Neural progenitor cell (in vitro differentiated cells): ENCODE measurements at regions not wholly inside any gene's neighbourhood (a gene's known extent, or its start where the extent isn't known, plus 50 kb on each side); places are given as distances from the start of the nearest gene placed in this dataset.

ENCODE experiments used
- DNase-seq: peaks from one replicate; pipeline ENCODE4 v3.0.0-alpha.2; 2016; ENCODE audit warnings: low spot score
- H2AFZ ChIP-seq: fragments of 200-600 bp; sonication (generic); replicated peaks from 2 replicates; pipeline ENCODE4 v1.6.1; 2016; ENCODE audit warnings: antibody characterized with exemption
- H3F3A ChIP-seq: fragments of 200-600 bp; sonication (generic); 2 replicates; pipeline ENCODE4 v1.6.1; 2016; ENCODE audit warnings: antibody characterized with exemption, low read depth
- H3K27ac ChIP-seq: fragments of 200-600 bp; sonication (generic); 2 replicates; pipeline ENCODE4 v1.5.1; 2016; ENCODE audit warnings: mild to moderate bottlenecking
- H3K27me3 ChIP-seq: fragments of 200-600 bp; sonication (generic); 2 replicates; pipeline ENCODE4 v1.6.1; 2016; ENCODE audit warnings: mild to moderate bottlenecking, moderate library complexity
- H3K36me3 ChIP-seq: fragments of 200-600 bp; sonication (generic); 2 replicates; pipeline ENCODE4 v1.5.1; 2016
- H3K4me1 ChIP-seq: fragments of 200-600 bp; sonication (generic); 2 replicates; pipeline ENCODE4 v1.6.1; 2016; ENCODE audit warnings: mixed run types
- H3K4me2 ChIP-seq: fragments of 200-600 bp; sonication (generic); 2 replicates; pipeline ENCODE4 v1.6.1; 2016
- H3K4me3 ChIP-seq: fragments of 200-600 bp; sonication (generic); 2 replicates; pipeline ENCODE4 v1.5.1; 2016
- H3K79me2 ChIP-seq: fragments of 200-600 bp; sonication (generic); 2 replicates; pipeline ENCODE4 v1.6.1; 2016; ENCODE audit warnings: low read depth
- H3K9ac ChIP-seq: fragments of 200-600 bp; sonication (generic); 2 replicates; pipeline ENCODE4 v1.6.1; 2016
- H3K9me3 ChIP-seq: fragments of 200-600 bp; sonication (generic); 2 replicates; pipeline ENCODE4 v1.5.1; 2016; ENCODE audit warnings: low read depth
- H4K20me1 ChIP-seq: fragments of 200-600 bp; sonication (generic); 2 replicates; pipeline ENCODE4 v1.6.1; 2016; ENCODE audit warnings: low read depth
- H3K27ac Mint-ChIP-seq: 3 replicates; pipeline ENCODE4 v1.8.0; 2021; ENCODE audit warnings: mixed read lengths
- H3K27me3 Mint-ChIP-seq: 2 replicates; pipeline ENCODE4 v1.8.0; 2022; ENCODE audit warnings: low read depth, mild to moderate bottlenecking, inconsistent platforms, moderate library complexity, mixed read lengths; ENCODE audit not compliant: insufficient read depth
- H3K36me3 Mint-ChIP-seq: 3 replicates; pipeline ENCODE4 v1.8.0; 2021; ENCODE audit warnings: mixed read lengths
- H3K4me1 Mint-ChIP-seq: 3 replicates; pipeline ENCODE4 v1.8.0; 2021; ENCODE audit warnings: mixed read lengths
- H3K4me3 Mint-ChIP-seq: 3 replicates; pipeline ENCODE4 v1.8.0; 2021; ENCODE audit warnings: mild to moderate bottlenecking, moderate library complexity, mixed read lengths
- H3K9me3 Mint-ChIP-seq: 3 replicates; pipeline ENCODE4 v1.8.0; 2020; ENCODE audit warnings: mixed read lengths
- CTCF ChIP-seq: fragments of 200-600 bp; sonication (generic); IDR thresholded peaks from 2 replicates; pipeline ENCODE4 v1.5.1; 2017; ENCODE audit warnings: antibody characterized with exemption, mild to moderate bottlenecking
- EZH2 ChIP-seq: fragments of 200-600 bp; sonication (generic); IDR thresholded peaks from 2 replicates; pipeline ENCODE4 v1.6.1; 2017; ENCODE audit warnings: antibody characterized with exemption, mild to moderate bottlenecking, moderate library complexity
- EZH2phosphoT487 ChIP-seq: fragments of 200-600 bp; sonication (generic); IDR thresholded peaks from 2 replicates; pipeline ENCODE4 v1.6.1; 2017; ENCODE audit warnings: antibody characterized with exemption

- H3K36me3 Mint-ChIP-seq, result no peaks in the 10 kb centered on the region
- no peaks in the 10 kb centered on the region for H3F3A ChIP-seq
- no peaks in the 10 kb centered on the region for H3K9me3 ChIP-seq
- H3K36me3 ChIP-seq, result no peaks in the 10 kb centered on the region
- H3K9ac ChIP-seq, result no peak overlapping the region
- no peaks in the 10 kb centered on the region for H3K4me1 Mint-ChIP-seq
- H3K27me3 Mint-ChIP-seq, result peaks cover 4% of the 10 kb centered on the region
- H3K27ac Mint-ChIP-seq, result no peak overlapping the region
- H2AFZ ChIP-seq, result peak overlapping the region; percentile 30
- no peak overlapping the region for H3K4me2 ChIP-seq
- TF ChIP-seq CTCF (peak; percentile 95), EZH2 (no peak), EZH2phosphoT487 (no peak)
- no peaks in the 10 kb centered on the region for H3K4me1 ChIP-seq
- no peak overlapping the region for H3K4me3 Mint-ChIP-seq
- H4K20me1 ChIP-seq, result no peaks in the 10 kb centered on the region
- no peak overlapping the region for H3K27ac ChIP-seq
- DNase-seq, result peak; percentile 76
- H3K79me2 ChIP-seq, result no peaks in the 10 kb centered on the region
- no peak overlapping the region for H3K4me3 ChIP-seq
- H3K27me3 ChIP-seq, result no peaks in the 10 kb centered on the region
- no peaks in the 10 kb centered on the region for H3K9me3 Mint-ChIP-seq
Observed at GRCh38 chr9:108761655-108762347, 94.0 kb downstream of the ACTL7B start.

GRCh38 chr9:108760841-108761240 lies 94.9 kb downstream of the ACTL7B start:
- DNase-seq, result no peak
- no peaks in the 10 kb centered on the region for H4K20me1 ChIP-seq
- no peaks in the 10 kb centered on the region for H3K9me3 ChIP-seq
- Mint-ChIP-seq H3K36me3 (no peaks in the 10 kb centered on the region), H3K27ac (no peak overlapping the region), H3K4me3 (no peak overlapping the region), H3K4me1 (peaks cover 2% of the 10 kb centered on the region), H3K9me3 (no peaks in the 10 kb centered on the region), H3K27me3 (peaks cover 4% of the 10 kb centered on the region)
- H2AFZ ChIP-seq, result no peak overlapping the region
- H3K4me2 ChIP-seq, result no peak overlapping the region
- no peaks in the 10 kb centered on the region for H3K36me3 ChIP-seq
- no peak overlapping the region for H3K4me3 ChIP-seq
- H3K79me2 ChIP-seq, result no peaks in the 10 kb centered on the region
- H3K9ac ChIP-seq, result no peak overlapping the region
- H3F3A ChIP-seq, result no peaks in the 10 kb centered on the region
- TF ChIP-seq CTCF (no peak), EZH2 (no peak), EZH2phosphoT487 (no peak)
- H3K4me1 ChIP-seq, result peaks cover 8% of the 10 kb centered on the region
- H3K27me3 ChIP-seq, result no peaks in the 10 kb centered on the region
- no peak overlapping the region for H3K27ac ChIP-seq

- H3K9ac ChIP-seq, result no peak overlapping the region
- H3K9me3 ChIP-seq, result no peaks in the 10 kb centered on the region
- H3K4me1 ChIP-seq, result peaks cover 10% of the 10 kb centered on the region
- no peaks in the 10 kb centered on the region for H3F3A ChIP-seq
- TF ChIP-seq EZH2, result no peak
- no peak for TF ChIP-seq EZH2phosphoT487
- TF ChIP-seq CTCF, result no peak
- H3K79me2 ChIP-seq, result no peaks in the 10 kb centered on the region
- DNase-seq, result no peak
- no peaks in the 10 kb centered on the region for H3K36me3 Mint-ChIP-seq
- H4K20me1 ChIP-seq, result no peaks in the 10 kb centered on the region
- H3K4me3 Mint-ChIP-seq, result no peak overlapping the region
- H3K36me3 ChIP-seq, result no peaks in the 10 kb centered on the region
- H2AFZ ChIP-seq, result peak overlapping the region; percentile 23
- H3K9me3 Mint-ChIP-seq, result no peaks in the 10 kb centered on the region
- peaks cover 4% of the 10 kb centered on the region for H3K27me3 Mint-ChIP-seq
- no peak overlapping the region for H3K4me3 ChIP-seq
- peaks cover 3% of the 10 kb centered on the region for H3K4me1 Mint-ChIP-seq
- no peaks in the 10 kb centered on the region for H3K27me3 ChIP-seq
- H3K27ac ChIP-seq, result no peak overlapping the region
- H3K4me2 ChIP-seq, result no peak overlapping the region
- no peak overlapping the region for H3K27ac Mint-ChIP-seq
Observed at GRCh38 chr9:108759835-108760234, 96.0 kb downstream of the ACTL7B start.
